ENCODE measurements at regions not wholly inside any gene's neighbourhood (a gene's known extent, or its start where the extent isn't known, plus 50 kb on each side); places are given as distances from the start of the nearest gene placed in this dataset.

DNA sequence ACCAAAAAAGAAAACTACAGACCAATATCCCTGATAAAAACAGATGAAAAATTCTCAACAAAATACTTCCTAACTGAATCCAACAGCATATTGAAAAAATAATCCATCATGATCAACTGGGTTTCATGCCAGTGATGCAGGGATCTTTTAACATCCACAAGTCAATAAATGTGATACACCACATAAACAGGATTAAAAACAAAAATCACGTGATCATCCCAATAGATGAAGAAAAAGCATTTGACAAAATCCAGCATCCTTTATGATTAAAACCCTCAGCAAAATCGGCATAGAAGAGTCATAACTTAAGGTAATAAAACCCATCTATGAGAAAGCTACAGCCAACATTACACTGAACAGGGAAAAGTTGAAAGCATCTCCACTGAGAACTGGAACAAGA lies 107.5 kb downstream of the DCLK3 start:
- TF ChIP-seq, protein P1, sequence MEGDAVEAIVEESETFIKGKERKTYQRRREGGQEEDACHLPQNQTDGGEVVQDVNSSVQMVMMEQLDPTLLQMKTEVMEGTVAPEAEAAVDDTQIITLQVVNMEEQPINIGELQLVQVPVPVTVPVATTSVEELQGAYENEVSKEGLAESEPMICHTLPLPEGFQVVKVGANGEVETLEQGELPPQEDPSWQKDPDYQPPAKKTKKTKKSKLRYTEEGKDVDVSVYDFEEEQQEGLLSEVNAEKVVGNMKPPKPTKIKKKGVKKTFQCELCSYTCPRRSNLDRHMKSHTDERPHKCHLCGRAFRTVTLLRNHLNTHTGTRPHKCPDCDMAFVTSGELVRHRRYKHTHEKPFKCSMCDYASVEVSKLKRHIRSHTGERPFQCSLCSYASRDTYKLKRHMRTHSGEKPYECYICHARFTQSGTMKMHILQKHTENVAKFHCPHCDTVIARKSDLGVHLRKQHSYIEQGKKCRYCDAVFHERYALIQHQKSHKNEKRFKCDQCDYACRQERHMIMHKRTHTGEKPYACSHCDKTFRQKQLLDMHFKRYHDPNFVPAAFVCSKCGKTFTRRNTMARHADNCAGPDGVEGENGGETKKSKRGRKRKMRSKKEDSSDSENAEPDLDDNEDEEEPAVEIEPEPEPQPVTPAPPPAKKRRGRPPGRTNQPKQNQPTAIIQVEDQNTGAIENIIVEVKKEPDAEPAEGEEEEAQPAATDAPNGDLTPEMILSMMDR (IDR thresholded peaks at IDR 0.05; ENCODE audit: low read length, missing control alignments) = no peak
- H3K4me3 ChIP-seq (replicated peaks; ENCODE audit: low read depth, low read length) = no peak overlapping the region
- DNase-seq (ENCODE audit: low read depth) = no peak

DNA sequence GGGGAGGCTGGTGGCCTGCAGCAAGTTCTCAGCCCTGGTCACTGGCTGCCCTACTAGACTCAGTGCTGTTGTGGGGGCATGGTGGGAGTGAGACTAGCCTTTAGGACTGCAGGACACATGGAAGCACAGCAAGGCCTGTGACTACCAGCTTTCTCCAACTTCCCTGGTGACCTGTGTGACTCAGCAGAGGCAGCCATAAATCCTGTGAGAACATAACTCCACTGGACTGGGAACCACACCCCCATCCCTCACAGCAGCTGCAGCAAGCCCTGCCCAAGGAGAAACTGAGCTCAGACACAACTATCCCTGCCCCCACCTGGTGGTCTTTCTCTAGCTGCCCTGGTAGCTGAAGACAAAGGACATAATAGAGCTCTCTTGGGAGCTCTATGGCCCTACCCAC lies 111.3 kb downstream of the DCLK3 start:
- DNase-seq (ENCODE audit: low read depth) = peak; percentile 3
- no peak overlapping the region for H3K4me3 ChIP-seq (replicated peaks; ENCODE audit: low read depth, low read length)
- TF ChIP-seq, protein P1 (IDR thresholded peaks at IDR 0.05; ENCODE audit: low read length, missing control alignments) = no peak

DNA sequence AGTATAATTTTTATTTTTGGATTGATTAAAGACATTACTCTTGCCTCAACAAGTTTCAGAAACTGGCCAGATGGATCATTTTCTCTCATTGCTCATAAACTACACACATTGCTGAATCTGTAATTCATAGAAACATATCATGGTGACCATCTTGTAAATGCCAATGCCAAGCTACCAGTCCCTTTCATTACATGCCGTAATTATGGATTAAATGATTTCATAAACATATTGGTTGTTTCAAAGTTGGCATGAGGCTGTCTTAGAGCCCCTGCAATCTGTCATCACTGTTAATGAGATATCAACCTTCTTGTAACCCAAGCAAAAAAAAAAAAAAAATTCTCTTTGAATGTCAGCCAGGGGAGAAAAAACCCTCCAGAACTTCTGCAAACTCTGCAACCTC lies 112.2 kb downstream of the DCLK3 start:
- DNase-seq (ENCODE audit: low read depth) = no peak
- TF ChIP-seq, protein P1 (IDR thresholded peaks at IDR 0.05; ENCODE audit: low read length, missing control alignments) = no peak
- no peak overlapping the region for H3K4me3 ChIP-seq (replicated peaks; ENCODE audit: low read depth, low read length)

DNA sequence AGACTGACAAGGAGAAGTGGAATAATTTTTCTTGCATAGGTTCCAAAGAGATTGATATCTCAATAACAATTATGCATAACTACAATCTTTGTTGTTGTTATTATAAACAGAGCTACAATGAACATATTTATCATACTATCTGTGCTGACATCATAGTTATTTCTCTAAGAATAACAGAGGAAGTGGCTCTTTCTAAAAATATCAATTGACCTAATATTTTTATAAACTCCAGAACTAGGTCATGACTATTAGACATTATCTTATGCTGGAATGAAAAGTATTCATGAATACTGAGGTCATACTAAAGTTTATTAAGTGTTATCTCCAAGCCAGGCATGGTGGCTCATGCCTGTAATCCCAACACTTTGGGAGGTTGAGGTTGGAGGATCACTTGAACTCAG lies 114.1 kb downstream of the DCLK3 start:
- DNase-seq (ENCODE audit: low read depth) = peak; percentile 57
- H3K4me3 ChIP-seq (replicated peaks; ENCODE audit: low read depth, low read length) = no peak overlapping the region
- TF ChIP-seq, protein P1 (IDR thresholded peaks at IDR 0.05; ENCODE audit: low read length, missing control alignments) = no peak

DNA sequence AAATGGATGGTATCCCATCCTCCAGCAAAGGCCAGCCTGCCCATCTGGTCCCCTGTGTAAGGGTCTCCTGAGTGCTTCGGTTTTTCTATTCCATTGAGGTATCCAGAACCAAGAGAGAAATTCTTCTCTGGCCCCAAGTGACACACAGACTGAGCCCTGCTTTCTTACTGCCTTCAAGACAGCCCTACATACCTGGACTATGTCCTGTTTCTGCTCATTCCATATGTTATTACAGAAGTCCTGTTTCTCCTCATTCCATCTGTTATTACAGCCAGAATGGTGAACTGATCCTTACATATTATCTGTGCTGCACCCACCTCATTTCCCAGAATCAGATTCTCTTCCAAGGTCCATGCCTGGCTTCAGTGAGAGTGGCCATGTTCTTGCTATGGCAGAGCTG lies 115.2 kb downstream of the DCLK3 start:
- TF ChIP-seq, protein P1 (IDR thresholded peaks at IDR 0.05; ENCODE audit: low read length, missing control alignments) = no peak
- no peak for DNase-seq (ENCODE audit: low read depth)
- no peak overlapping the region for H3K4me3 ChIP-seq (replicated peaks; ENCODE audit: low read depth, low read length)

DNA sequence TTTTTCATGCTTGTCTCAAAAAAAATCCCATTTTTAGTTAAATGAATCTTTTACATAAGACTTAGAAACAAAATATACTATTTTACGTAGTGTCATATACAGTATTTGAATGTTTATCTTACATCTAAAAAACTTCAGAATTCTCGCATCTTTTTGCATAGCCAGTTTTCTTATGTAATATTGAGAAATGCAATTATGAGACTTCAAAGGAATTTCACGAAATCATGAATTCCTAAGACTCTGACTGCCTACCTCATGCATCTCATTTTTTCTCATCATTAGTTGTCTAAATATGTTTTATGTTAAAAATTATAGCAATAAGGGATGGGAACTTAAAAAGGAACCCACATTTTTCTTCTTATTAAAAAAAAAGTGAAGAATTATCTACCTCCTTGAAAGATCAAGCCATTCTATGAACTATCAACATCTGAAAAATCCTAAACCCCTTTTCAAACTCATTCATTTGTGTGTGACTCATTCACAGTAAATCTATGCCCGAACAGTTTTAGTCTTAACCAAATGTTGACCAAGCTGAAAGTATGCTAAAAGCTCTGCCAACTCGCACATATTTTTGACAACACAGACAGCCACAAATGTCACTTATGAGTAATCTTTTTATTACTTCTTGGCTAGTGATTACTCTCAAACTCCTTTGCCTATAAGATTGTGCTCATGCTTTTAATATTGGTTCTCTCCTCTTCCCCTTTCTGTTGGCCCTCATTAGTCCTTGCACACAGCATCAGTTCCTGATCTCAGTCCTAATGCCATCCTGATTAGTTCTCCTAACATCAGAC lies 115.9 kb downstream of the DCLK3 start:
- TF ChIP-seq, protein P1 (IDR thresholded peaks at IDR 0.05; ENCODE audit: low read length, missing control alignments) = no peak
- DNase-seq (ENCODE audit: low read depth) = peak; percentile 80
- no peak overlapping the region for H3K4me3 ChIP-seq (replicated peaks; ENCODE audit: low read depth, low read length)

DNA sequence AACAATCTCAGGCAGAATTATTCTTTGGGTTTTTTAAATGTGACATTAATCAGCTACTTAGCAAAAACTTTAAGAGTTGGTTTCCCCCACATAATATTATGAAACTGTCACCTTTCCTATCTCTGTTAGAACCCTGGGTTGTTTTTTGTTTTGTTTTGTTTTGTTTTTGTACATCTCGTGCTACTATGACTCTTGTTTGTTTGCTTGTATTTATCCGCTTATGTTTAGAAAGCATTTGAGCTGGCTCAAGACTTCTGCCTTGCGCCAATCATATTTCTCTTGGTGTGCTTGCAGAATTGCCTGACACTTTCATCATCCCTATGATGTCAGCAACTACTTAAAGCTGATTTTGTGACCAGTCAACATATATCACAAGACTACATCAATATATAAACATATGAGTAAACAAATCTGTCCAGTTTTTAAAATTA lies 116.9 kb downstream of the DCLK3 start:
- DNase-seq (ENCODE audit: low read depth) = peak; percentile 18
- H3K4me3 ChIP-seq (replicated peaks; ENCODE audit: low read depth, low read length) = no peak overlapping the region
- TF ChIP-seq, protein P1 (IDR thresholded peaks at IDR 0.05; ENCODE audit: low read length, missing control alignments) = no peak
